Lung (tissue), 11 donors: ENCODE measurements at regions not wholly inside any gene's neighbourhood (a gene's known extent, or its start where the extent isn't known, plus 50 kb on each side); places are given as distances from the start of the nearest gene placed in this dataset.
"Not testable (repeated sequence)": the region's sequence is repeated elsewhere in the genome, so short reads cannot be mapped to it uniquely, and the experiment has no call there.

Experiments
- ATAC-seq: fragments of 200-7000 bp; cut with Tn5 transposase; one replicate; pipeline ENCODE4 v1.9.1; 2020; ENCODE audit warnings: moderate number of reproducible peaks; ENCODE audit not compliant: insufficient read depth, low FRiP score
- DNase-seq, 3 donors: peaks; one replicate each; pipeline ENCODE4 v3.0.0-alpha.2; 2013 to 2017
- H3K27ac ChIP-seq, 2 donors: one replicate each; pipeline ENCODE4 v1.5.1; 2013; ENCODE audit warnings: mild to moderate bottlenecking in 2 of 2, moderate library complexity in 2 of 2, control low read depth in 1 of 2, inconsistent platforms in 1 of 2, low read depth in 1 of 2, low read length in 1 of 2
- H3K27me3 ChIP-seq, 3 donors: one replicate each; pipeline ENCODE4 v1.5.1; 2013; ENCODE audit warnings: low read length in 2 of 3; ENCODE audit not compliant: control insufficient read depth in 3 of 3, insufficient read depth in 3 of 3
- H3K36me3 ChIP-seq, 4 donors: one replicate each; pipeline ENCODE4 v1.5.1; 2013; ENCODE audit warnings: low read length in 4 of 4, mild to moderate bottlenecking in 1 of 4, moderate library complexity in 1 of 4; ENCODE audit not compliant: control insufficient read depth in 4 of 4, insufficient read depth in 4 of 4
- H3K4me1 ChIP-seq, 5 donors: one replicate each; pipeline ENCODE4 v1.5.1; 2013; ENCODE audit warnings: low read length in 5 of 5, mild to moderate bottlenecking in 2 of 5, moderate library complexity in 1 of 5; ENCODE audit not compliant: control insufficient read depth in 5 of 5, insufficient read depth in 5 of 5
- H3K4me3 ChIP-seq: one replicate; pipeline ENCODE4 v1.5.1; 2013; ENCODE audit warnings: mild to moderate bottlenecking, control low read depth, moderate library complexity
- H3K9ac ChIP-seq, 2 donors: one replicate each; pipeline ENCODE4 v1.5.1; 2013; ENCODE audit warnings: low read length in 2 of 2, control low read depth in 1 of 2; ENCODE audit not compliant: insufficient read depth in 1 of 2
- H3K9me3 ChIP-seq, 4 donors: one replicate each; pipeline ENCODE4 v1.5.1; 2013; ENCODE audit warnings: low read length in 3 of 4, mild to moderate bottlenecking in 1 of 4, moderate library complexity in 1 of 4; ENCODE audit not compliant: control insufficient read depth in 4 of 4, insufficient read depth in 3 of 4
- CTCF ChIP-seq: IDR thresholded peaks from 2 replicates; pipeline ENCODE4 v1.5.1; 2012; ENCODE audit warnings: mild to moderate bottlenecking; ENCODE audit errors: control extremely low read depth, extremely low read depth
- WGBS, 2 donors: extraction: QIAGEN DNeasy Blood & Tissue Kit; methylation state at CpG; one replicate each; pipeline ENCODE4 v1.1.7; 2013; 5-methylcytosine and 5-hydroxymethylcytosine counted together
- donor health status: control.
- donor health status: control.
- donor health status: Bipolar disorder and iron deficiency.
- donor health status: healthy.
- donor health status: DM: yes; HTN: yes; CAD: no.

DNA sequence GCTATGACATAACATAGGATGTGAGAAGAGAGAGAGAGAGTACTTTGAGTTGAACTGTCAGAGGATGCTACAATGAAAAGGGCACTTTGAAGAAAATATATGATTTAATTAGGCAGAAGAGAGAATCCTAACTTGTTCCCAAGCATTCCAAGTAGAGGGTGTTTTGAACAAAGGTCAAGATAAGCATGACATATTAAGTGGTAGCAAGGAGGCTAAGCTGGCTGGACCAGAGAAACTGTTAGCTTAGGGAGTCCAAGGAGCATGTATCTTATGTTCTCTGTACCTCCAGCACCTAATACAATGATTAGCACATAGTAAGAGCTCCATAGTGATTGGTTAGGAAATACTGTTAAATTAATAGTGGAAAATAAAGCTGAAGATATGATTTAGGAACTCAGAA, 479.6 kb downstream of the TMEM135 start:
- DNase-seq (peak; percentile 22 to 82 (median 79)), ATAC-seq (no peak)
- no peak for TF ChIP-seq CTCF
- Histone ChIP-seq H3K4me3 (no peak overlapping the region), H3K9ac (no peak overlapping the region), H3K4me1 (no peaks in the 10 kb centered on the region), H3K36me3 (no peaks in the 10 kb centered on the region), H3K27ac (no peak overlapping the region), H3K27me3 (no peaks in the 10 kb centered on the region), H3K9me3 (peaks cover 0 to 1% (median 0%) of the 10 kb centered on the region in 4 donors)

GRCh38 chr11:87507722-87508121, 470.0 kb downstream of the TMEM135 start:
- not testable (repeated sequence) for H3K27me3 ChIP-seq, H3K36me3 ChIP-seq, H3K4me3 ChIP-seq, DNase-seq, ATAC-seq, H3K4me1 ChIP-seq, H3K9ac ChIP-seq, H3K9me3 ChIP-seq, H3K27ac ChIP-seq
- WGBS, 2 donors: 36 to 61% methylated on average over 2 of the region's 2 CpGs

DNA sequence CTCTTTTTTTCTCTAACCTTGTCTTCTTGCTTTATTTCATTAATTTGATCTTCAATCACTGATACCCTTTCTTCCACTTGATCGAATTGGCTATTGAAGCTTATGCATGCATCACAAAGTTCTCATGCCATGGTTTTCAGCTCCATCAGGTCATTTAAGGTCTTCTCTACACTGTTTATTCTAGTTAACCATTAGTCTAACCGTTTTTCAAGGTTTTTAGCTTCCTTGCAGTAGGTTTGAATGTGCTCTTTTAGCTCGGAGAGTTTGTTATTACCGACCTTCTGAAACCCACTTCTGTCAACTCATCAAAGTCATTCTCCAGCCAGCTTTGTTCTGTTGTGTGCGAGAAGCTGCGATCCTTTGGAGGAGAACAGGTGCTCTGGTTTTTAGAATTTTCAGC, 469.2 kb downstream of the TMEM135 start:
- ATAC-seq, H3K27ac ChIP-seq, H3K36me3 ChIP-seq, H3K9ac ChIP-seq, H3K9me3 ChIP-seq, H3K4me1 ChIP-seq, H3K4me3 ChIP-seq, DNase-seq, H3K27me3 ChIP-seq: not testable (repeated sequence)
- WGBS, 2 donors: 79 to 87% methylated on average over 6 of the region's 6 CpGs

DNA sequence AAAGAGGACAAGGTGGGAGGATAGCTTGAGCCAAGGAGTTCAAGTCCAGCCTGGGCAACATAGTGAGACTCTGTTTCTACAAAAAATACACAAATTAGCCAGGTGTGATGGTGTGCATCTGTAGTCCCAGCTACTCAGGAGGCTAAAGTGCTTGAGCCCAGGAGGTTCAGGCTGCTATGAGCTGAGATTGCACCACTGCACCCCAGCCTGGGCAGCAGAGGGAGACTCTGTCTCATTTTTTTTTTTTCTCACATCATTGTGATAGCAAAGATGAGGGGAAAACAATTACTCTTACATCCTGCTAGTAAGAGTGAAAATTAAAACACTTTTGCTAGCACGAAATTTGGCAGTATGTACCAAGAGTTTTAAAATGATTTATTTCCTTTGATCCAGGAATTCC, 463.7 kb downstream of the TMEM135 start:
- 66 to 86% methylated on average over 1 of the region's 1 CpG for WGBS, 2 donors
- H3K36me3 ChIP-seq: no peaks in the 10 kb centered on the region
- no peak overlapping the region for H3K9ac ChIP-seq
- no peak overlapping the region for H3K4me3 ChIP-seq
- H3K9me3 ChIP-seq: no peaks in the 10 kb centered on the region
- TF ChIP-seq CTCF: no peak
- DNase-seq: no peak
- no peaks in the 10 kb centered on the region for H3K4me1 ChIP-seq
- no peak overlapping the region for H3K27ac ChIP-seq
- ATAC-seq: no peak
- H3K27me3 ChIP-seq: no peaks in the 10 kb centered on the region

GRCh38 chr11:87494936-87495335, 457.2 kb downstream of the TMEM135 start:
- H3K27me3 ChIP-seq, H3K4me1 ChIP-seq, H3K36me3 ChIP-seq, DNase-seq, ATAC-seq, H3K9me3 ChIP-seq, H3K4me3 ChIP-seq, H3K9ac ChIP-seq, H3K27ac ChIP-seq: not testable (repeated sequence)
- 91% methylated on average over 3 of the region's 3 CpGs for WGBS, 2 donors

- not testable (repeated sequence) for ATAC-seq, H3K9me3 ChIP-seq
These were observed 456.3 kb downstream of the TMEM135 start for GRCh38 chr11:87494026-87494425.

More at GRCh38 chr11:87494026-87494425, 456.3 kb downstream of the TMEM135 start:
- H3K4me3 ChIP-seq, H3K9ac ChIP-seq, H3K4me1 ChIP-seq, H3K36me3 ChIP-seq, DNase-seq, H3K27ac ChIP-seq, H3K27me3 ChIP-seq: not testable (repeated sequence)
- 77 to 84% methylated on average over 7 of the region's 7 CpGs for WGBS, 2 donors
